ENCODE measurements at regions not wholly inside any gene's neighbourhood (a gene's known extent, or its start where the extent isn't known, plus 50 kb on each side); places are given as distances from the start of the nearest gene placed in this dataset.

DNA sequence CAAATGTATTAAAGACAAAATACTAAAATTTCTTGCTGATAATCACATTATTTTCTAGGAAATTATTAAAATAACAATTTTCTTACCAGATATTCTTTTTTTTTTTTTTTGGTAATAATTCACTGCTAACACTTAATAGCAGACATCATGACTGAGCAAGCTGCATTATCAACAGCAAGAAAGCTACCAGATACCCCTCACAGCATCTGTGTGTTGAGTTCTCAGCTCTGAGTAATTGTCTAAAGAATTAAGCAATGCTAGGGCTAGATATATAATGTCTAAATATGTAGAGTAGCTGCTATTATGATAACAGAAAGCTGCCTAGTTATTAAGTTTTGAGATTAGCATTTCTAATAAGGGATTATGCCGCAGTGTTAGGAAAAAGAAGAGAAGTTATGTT is 754.3 kb upstream of the PKDCC start:
- Histone ChIP-seq H3K79me2 (ENCODE audit: low read depth) (no peaks in the 10 kb centered on the region), H3K36me3 (ENCODE audit: low read depth) (no peaks in the 10 kb centered on the region), H3K4me1 (replicated peaks; ENCODE audit: insufficient read depth) (no peaks in the 10 kb centered on the region), H2AFZ (no peak overlapping the region), H3K4me2 (no peak overlapping the region), H3K9me3 (ENCODE audit: insufficient read depth, low read depth) (no peaks in the 10 kb centered on the region), H3K4me3 (no peak overlapping the region), H3F3A (ENCODE audit: insufficient read depth, low read depth) (no peaks in the 10 kb centered on the region), H3K27me3 (ENCODE audit: insufficient read depth, low read depth) (no peaks in the 10 kb centered on the region), H4K20me1 (ENCODE audit: insufficient read depth) (0 out of 2 replicates have a peak, but pooled peaks cover 8% of the 10 kb centered on the region), H3K27ac (no peak overlapping the region), H3K9me2 (ENCODE audit: insufficient read depth) (no peaks in the 10 kb centered on the region)
- DNase-seq = no peak
- BruUV-seq (replicated peaks) = no TSS peak
- intact Hi-C loops (cut with micrococcal nuclease; ENCODE audit: unreplicated experiment) = no loop called here
- TF ChIP-seq, protein P1, sequence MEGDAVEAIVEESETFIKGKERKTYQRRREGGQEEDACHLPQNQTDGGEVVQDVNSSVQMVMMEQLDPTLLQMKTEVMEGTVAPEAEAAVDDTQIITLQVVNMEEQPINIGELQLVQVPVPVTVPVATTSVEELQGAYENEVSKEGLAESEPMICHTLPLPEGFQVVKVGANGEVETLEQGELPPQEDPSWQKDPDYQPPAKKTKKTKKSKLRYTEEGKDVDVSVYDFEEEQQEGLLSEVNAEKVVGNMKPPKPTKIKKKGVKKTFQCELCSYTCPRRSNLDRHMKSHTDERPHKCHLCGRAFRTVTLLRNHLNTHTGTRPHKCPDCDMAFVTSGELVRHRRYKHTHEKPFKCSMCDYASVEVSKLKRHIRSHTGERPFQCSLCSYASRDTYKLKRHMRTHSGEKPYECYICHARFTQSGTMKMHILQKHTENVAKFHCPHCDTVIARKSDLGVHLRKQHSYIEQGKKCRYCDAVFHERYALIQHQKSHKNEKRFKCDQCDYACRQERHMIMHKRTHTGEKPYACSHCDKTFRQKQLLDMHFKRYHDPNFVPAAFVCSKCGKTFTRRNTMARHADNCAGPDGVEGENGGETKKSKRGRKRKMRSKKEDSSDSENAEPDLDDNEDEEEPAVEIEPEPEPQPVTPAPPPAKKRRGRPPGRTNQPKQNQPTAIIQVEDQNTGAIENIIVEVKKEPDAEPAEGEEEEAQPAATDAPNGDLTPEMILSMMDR (conservative IDR thresholded peaks at IDR 0.05) = no peak
- ChIA-PET POLR2A (ENCODE audit: unreplicated experiment) (no interaction called here), CTCF (no interaction called here)

DNA sequence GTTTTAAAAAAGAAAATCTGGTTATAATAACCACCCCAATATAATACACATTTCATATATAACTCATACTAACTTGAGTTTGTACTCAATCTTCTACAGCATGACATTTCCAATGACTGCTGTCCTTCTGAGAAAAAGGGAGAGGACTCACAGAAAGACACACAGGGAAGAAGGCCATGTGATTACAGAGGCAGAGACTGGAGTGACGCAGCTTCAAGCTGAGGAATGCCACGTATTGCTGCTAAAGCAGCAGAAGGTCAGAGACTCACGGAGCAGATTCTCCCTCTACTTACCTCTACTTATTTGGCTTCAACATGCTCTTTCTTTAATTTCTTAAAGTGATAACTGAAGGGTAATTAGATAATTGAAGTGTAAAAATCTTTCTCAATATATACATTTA is 753.5 kb upstream of the PKDCC start:
- Histone ChIP-seq H3K27me3 (ENCODE audit: insufficient read depth, low read depth) (no peaks in the 10 kb centered on the region), H3K9me3 (ENCODE audit: insufficient read depth, low read depth) (no peaks in the 10 kb centered on the region), H3F3A (ENCODE audit: insufficient read depth, low read depth) (no peaks in the 10 kb centered on the region), H3K4me2 (no peak overlapping the region), H3K9me2 (ENCODE audit: insufficient read depth) (no peaks in the 10 kb centered on the region), H3K4me3 (no peak overlapping the region), H2AFZ (no peak overlapping the region), H3K36me3 (ENCODE audit: low read depth) (no peaks in the 10 kb centered on the region), H3K27ac (no peak overlapping the region), H3K4me1 (replicated peaks; ENCODE audit: insufficient read depth) (no peaks in the 10 kb centered on the region), H4K20me1 (ENCODE audit: insufficient read depth) (0 out of 2 replicates have a peak, but pooled peaks cover 8% of the 10 kb centered on the region), H3K79me2 (ENCODE audit: low read depth) (no peaks in the 10 kb centered on the region)
- intact Hi-C loops (cut with micrococcal nuclease; ENCODE audit: unreplicated experiment) = no loop called here
- no peak for DNase-seq
- no peak for TF ChIP-seq EZH2 (IDR thresholded peaks at IDR 0.05; ENCODE audit: low read depth)
- TF ChIP-seq, protein P1 (conservative IDR thresholded peaks at IDR 0.05) = no peak
- BruUV-seq (replicated peaks) = no TSS peak
- CTCF ChIA-PET = no interaction called here
- POLR2A ChIA-PET (ENCODE audit: unreplicated experiment) = no interaction called here

DNA sequence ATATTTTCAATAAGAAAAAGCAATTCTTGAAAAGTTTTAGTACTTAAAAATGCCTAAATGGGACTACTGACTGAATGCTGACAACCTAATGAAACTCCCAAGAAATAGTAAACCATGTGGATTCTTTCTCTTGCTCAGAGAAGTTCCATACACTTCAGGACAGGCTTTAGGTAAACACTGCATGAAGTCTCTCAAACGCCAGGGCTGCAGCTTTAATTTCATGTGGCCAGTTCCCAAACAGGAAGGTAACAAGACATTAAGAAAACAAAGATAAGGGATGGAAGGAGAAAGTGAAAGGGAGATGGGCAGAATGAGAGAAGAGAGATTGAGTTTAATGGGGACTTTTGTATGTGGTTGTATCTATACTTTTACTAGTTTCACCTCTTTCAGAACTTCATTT is 734.7 kb upstream of the PKDCC start:
- Histone ChIP-seq H3K4me1 (replicated peaks; ENCODE audit: insufficient read depth) (no peaks in the 10 kb centered on the region), H2AFZ (peak overlapping the region; percentile 31; the same call in 1 of the 2 replicates), H3K36me3 (ENCODE audit: low read depth) (no peaks in the 10 kb centered on the region), H3K27me3 (ENCODE audit: insufficient read depth, low read depth) (no peaks in the 10 kb centered on the region), H3K9me2 (ENCODE audit: insufficient read depth) (no peaks in the 10 kb centered on the region), H3K9me3 (ENCODE audit: insufficient read depth, low read depth) (no peaks in the 10 kb centered on the region), H3K4me3 (no peak overlapping the region), H4K20me1 (ENCODE audit: insufficient read depth) (no peaks in the 10 kb centered on the region), H3K4me2 (no peak overlapping the region), H3F3A (ENCODE audit: insufficient read depth, low read depth) (no peaks in the 10 kb centered on the region), H3K27ac (no peak overlapping the region), H3K79me2 (ENCODE audit: low read depth) (no peaks in the 10 kb centered on the region)
- no TSS peak for BruUV-seq (replicated peaks)
- ChIA-PET POLR2A (ENCODE audit: unreplicated experiment) (no interaction called here), CTCF (interaction anchor here (0.6 kb wide), 1 partner anchor 1365 kb away, joined by 14 read pairs; no protein-coding TSS in a partner anchor)
- DNase-seq = no peak
- intact Hi-C loops (cut with micrococcal nuclease; ENCODE audit: unreplicated experiment) = no loop called here
- TF ChIP-seq EZH2 (IDR thresholded peaks at IDR 0.05; ENCODE audit: low read depth) = no peak
- TF ChIP-seq, protein P1 (conservative IDR thresholded peaks at IDR 0.05) = no peak

Data from PC-9 (cell line).